NOMO-1 (cell line): ENCODE measurements at regions not wholly inside any gene's neighbourhood (a gene's known extent, or its start where the extent isn't known, plus 50 kb on each side); places are given as distances from the start of the nearest gene placed in this dataset.

ENCODE experiments used
- DNase-seq, 2 experiments: peaks; one replicate each; lab custom pipeline; 2025; ENCODE audit not compliant: unreplicated experiment in 2 of 2; lab: John Stamatoyannopoulos, UW

- DNase-seq, result no peak
Measured at GRCh38 chr4:123787512-123788080, 391.0 kb downstream of the SPRY1 start.

DNA sequence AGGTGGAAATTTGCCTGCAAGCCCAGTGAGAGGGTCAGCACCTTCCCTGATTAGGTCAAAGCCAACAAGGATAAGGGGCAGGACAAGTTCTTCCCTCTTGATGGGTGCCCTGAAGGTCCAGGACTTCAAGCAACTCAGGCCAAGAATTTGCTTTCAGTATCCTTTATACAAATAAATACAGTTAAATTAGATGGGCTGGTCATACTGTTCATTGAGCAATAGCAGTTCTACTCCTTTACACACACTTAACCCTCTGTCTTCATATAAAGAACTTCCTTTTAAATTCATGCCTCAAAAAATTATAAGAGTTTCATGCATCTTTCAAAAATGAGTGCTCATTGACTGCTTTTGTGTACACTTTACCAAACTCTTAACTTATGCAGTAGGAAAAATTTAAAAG lies 392.0 kb downstream of the SPRY1 start:
- DNase-seq, result no peak

- DNase-seq, result no peak
Measured at GRCh38 chr4:123790681-123791080, 394.1 kb downstream of the SPRY1 start.

- no peak for DNase-seq
Measured at GRCh38 chr4:123802082-123802645, 405.6 kb downstream of the SPRY1 start.

DNA sequence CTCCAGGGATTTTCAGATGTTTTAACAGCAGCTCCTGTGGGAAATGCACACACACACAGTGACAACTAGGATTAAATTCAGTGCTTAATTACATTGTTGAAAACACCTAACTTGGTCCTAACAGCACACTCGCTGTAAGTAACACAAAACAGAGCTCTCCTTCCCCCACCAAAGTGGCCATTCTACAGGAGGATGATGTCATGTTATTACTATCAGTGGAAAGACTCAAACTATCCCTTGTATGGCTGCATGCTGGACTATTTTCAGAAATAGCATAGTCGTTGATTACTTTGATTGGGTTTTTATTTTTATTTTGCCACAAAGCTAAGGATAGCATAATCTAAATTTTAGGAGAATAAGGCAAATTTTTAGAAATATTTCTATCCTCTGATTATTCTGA lies 406.3 kb downstream of the SPRY1 start:
- no peak for DNase-seq

GRCh38 chr4:123804196-123804721 lies 407.7 kb downstream of the SPRY1 start:
- no peak for DNase-seq

GRCh38 chr4:123806056-123806455 lies 409.5 kb downstream of the SPRY1 start:
- no peak for DNase-seq

GRCh38 chr4:123807187-123807586 lies 410.6 kb downstream of the SPRY1 start:
- no peak for DNase-seq

GRCh38 chr4:123807866-123808265 lies 411.3 kb downstream of the SPRY1 start:
- DNase-seq, result no peak

GRCh38 chr4:123809864-123810263 lies 413.3 kb downstream of the SPRY1 start:
- DNase-seq, result no peak

DNA sequence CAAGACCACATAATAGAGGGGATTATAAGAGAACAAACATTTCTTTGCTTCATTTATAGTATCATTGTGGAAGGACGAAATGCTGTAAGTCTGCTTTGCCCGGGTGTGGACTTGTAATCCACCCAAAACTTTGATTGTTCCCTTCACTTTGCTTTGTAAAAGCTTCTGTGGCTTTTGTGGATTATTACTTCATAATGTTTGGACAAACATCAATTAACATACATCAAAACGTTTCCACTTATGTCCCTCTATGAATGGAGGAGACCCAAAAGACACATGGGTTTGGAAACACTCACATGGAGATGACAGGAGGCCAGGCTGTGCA lies 415.4 kb downstream of the SPRY1 start:
- DNase-seq, result no peak

- DNase-seq, result no peak
Measured at GRCh38 chr4:123813901-123814300, 417.3 kb downstream of the SPRY1 start.

DNA sequence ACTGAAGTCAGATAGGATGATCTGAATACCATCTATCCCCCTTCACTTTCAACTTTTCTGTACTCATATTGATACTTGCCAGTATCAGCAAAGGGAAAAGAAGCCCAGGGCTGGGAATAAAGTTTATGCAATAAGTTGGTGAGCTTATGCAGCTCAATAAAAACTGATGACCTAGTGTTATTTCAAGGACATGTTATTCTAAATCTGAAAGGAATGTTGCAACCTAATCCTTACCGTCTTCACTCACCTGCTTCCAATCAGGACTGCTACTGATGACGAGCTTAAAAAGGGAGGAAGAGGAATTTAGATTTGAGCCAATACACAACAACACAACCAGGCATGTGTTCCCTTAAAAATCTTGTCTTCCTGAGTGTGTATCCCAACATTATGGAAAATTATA lies 419.9 kb downstream of the SPRY1 start:
- DNase-seq, result no peak

- DNase-seq, result peak; percentile 26 to 73
Measured at GRCh38 chr4:123817025-123817688, 420.6 kb downstream of the SPRY1 start.

GRCh38 chr4:123819362-123820035 lies 422.9 kb downstream of the SPRY1 start:
- no peak for DNase-seq

- DNase-seq, result no peak
Measured at GRCh38 chr4:123821861-123822260, 425.3 kb downstream of the SPRY1 start.

- no peak for DNase-seq
Measured at GRCh38 chr4:123822353-123822752, 425.8 kb downstream of the SPRY1 start.

DNA sequence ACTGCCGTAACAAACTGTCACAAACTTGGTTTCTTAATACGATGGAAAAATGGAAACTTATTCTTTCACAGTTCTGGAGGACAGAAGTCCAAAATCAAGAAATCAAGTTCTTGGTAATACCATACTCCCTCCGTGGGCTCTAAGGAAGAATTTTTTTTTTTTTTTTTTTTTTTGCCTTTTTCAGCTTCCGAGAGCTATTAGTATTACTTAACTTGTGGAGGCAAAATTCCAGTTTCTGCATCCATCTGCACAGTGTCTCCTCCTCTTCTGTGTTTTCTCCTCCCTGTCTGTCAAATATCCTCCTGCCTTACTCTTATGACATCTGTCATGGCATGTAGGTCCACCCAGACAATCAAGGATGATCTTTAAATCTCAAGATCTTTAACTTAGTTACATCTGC lies 426.6 kb downstream of the SPRY1 start:
- DNase-seq, result no peak

DNA sequence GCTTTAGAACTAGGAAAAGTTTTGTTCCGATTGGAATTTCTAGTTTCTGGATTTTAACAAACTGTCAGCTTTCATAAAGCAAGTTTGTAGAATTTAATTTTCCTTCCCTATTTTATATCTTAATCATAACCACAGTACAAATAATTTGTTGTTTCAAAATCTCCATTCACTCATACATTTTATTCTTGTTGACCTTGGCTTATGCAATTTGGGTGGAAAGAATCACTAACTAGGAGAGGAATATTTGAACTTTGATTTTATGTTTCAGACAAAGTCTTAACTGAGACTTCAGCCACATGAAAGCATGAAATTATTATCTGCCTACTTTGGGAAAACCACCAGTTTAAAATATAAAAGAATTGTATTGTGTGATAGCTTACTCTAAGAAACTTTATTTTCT lies 427.9 kb downstream of the SPRY1 start:
- DNase-seq, result no peak

DNA sequence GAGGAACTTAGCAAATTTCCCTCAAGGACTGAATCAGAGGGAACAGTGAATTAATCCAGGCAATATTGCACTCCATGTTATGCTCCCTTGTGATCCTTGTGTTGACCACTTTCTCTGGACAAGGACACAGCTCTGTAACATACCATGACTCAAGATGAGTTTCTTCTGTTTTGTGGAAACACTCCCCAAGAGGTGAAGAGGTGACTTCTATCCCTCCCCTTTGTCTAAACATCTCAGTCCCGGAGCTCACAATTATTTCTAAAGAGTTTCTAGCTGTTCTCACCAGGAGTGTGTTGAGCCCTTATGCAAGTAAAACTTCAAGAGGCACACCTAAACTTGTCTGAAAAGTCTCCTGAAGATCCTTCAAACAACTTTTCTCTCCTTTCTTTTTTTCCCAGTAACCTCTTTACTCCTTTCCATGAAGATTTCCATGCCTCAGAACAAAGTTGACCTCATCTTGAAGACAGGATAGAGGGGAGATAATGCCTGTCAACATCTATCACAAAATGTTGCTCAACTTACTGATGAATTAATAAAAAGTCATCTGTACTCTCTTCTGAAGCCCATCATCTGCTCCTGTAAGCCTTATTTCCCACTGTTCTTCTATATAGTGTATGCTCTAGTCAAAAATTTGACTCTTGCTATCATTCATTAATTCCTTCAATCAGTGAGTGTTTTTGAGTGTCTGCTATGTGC lies 429.1 kb downstream of the SPRY1 start:
- DNase-seq, result no peak

- no peak for DNase-seq
Measured at GRCh38 chr4:123826896-123827295, 430.3 kb downstream of the SPRY1 start.
